ENCODE measurements at regions not wholly inside any gene's neighbourhood (a gene's known extent, or its start where the extent isn't known, plus 50 kb on each side); places are given as distances from the start of the nearest gene placed in this dataset.

DNA sequence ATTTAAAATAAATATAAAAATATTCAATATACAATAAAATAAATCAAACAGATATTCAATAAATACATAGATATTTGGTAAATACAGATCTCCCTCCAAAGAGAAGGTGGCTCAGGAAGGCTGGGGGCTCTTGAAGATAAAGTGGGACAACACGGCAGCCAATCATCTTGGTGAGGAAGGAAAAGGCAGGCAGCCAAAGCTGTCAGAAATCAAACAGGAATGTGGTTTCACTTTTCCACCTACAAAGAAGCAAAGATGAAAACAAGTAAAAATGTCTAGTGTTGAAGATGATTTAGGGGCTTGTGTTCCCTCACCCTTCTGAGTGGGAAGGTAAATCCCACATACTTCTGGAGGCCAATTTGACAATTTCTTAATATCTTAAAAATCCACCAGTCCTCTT is 85.7 kb downstream of the B3GNT2 start:
- Histone ChIP-seq H3K27me3 (ENCODE audit: insufficient read depth in 3 of 3, low read length in 2 of 3) (no peaks in the 10 kb centered on the region), H3K27ac (no peak overlapping the region), H3K4me1 (no peaks in the 10 kb centered on the region), H3K36me3 (ENCODE audit: insufficient read depth in 1 of 2, low read depth in 1 of 2) (no peaks in the 10 kb centered on the region), H3K4me3 (no peak overlapping the region), H3K9me3 (peaks cover 7% of the 10 kb centered on the region)
- 23 to 50% (median 44%) methylated on average over 1 of the region's 1 CpG for WGBS, 3 donors
- DNase-seq (no peak), ATAC-seq (no peak)
- TF ChIP-seq, protein P1, sequence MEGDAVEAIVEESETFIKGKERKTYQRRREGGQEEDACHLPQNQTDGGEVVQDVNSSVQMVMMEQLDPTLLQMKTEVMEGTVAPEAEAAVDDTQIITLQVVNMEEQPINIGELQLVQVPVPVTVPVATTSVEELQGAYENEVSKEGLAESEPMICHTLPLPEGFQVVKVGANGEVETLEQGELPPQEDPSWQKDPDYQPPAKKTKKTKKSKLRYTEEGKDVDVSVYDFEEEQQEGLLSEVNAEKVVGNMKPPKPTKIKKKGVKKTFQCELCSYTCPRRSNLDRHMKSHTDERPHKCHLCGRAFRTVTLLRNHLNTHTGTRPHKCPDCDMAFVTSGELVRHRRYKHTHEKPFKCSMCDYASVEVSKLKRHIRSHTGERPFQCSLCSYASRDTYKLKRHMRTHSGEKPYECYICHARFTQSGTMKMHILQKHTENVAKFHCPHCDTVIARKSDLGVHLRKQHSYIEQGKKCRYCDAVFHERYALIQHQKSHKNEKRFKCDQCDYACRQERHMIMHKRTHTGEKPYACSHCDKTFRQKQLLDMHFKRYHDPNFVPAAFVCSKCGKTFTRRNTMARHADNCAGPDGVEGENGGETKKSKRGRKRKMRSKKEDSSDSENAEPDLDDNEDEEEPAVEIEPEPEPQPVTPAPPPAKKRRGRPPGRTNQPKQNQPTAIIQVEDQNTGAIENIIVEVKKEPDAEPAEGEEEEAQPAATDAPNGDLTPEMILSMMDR (IDR thresholded peaks at IDR 0.05), result no peak
- intact Hi-C loops (cut with DNase I), result no loop called here

DNA sequence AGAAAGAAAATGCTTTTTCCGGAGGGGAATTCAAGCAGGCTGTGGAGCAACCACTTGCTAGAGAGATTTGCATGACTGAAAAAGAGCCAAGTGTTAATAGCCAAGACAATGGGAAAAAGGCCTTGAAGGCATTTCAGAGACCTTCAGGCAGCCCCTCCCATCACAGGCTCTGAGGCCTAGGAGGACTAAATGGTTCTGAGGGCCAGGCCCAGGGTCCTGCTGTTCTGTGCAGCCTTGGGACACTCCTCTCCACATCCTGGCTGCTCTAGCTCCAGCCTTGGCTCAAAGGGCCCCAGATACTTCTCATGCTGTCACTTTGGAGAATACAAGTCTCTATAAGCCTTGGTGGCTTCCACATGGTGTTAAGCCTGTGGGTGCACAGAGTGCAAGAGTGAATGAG is 81.8 kb downstream of the B3GNT2 start:
- Histone ChIP-seq H3K4me1 (no peaks in the 10 kb centered on the region), H3K4me3 (no peak overlapping the region), H3K9me3 (no peaks in the 10 kb centered on the region), H3K36me3 (ENCODE audit: insufficient read depth in 1 of 2, low read depth in 1 of 2) (no peaks in the 10 kb centered on the region), H3K27ac (no peak overlapping the region), H3K27me3 (ENCODE audit: insufficient read depth in 3 of 3, low read length in 2 of 3) (no peaks in the 10 kb centered on the region)
- intact Hi-C loops (cut with DNase I), result no loop called here
- no peak for DNase-seq
- TF ChIP-seq, protein P1 (IDR thresholded peaks at IDR 0.05), result no peak
- WGBS, 3 donors, result 94 to 95% (median 95%) methylated on average over 1 of the region's 1 CpG
- ATAC-seq, result no peak

All from psoas muscle (tissue), 7 donors.